HG02885 (cell line): ENCODE measurements at regions not wholly inside any gene's neighbourhood (a gene's known extent, or its start where the extent isn't known, plus 50 kb on each side); places are given as distances from the start of the nearest gene placed in this dataset.

Experiments
- ATAC-seq: cut with Tn5 transposase; IDR thresholded peaks from one replicate; pipeline ENCODE4 v1.9.1; 2021; ENCODE audit warnings: mild to moderate bottlenecking; ENCODE audit not compliant: unreplicated experiment, poor library complexity

- no peak for ATAC-seq
Measured at GRCh38 chr1:239322369-239322768, 64.0 kb upstream of the CHRM3 start.

GRCh38 chr1:239321877-239322276, 64.5 kb upstream of the CHRM3 start:
- no peak for ATAC-seq

GRCh38 chr1:239317948-239318347, 68.4 kb upstream of the CHRM3 start:
- no peak for ATAC-seq

- ATAC-seq: no peak
Measured at GRCh38 chr1:239315631-239316217, 70.6 kb upstream of the CHRM3 start.

GRCh38 chr1:239311331-239311730, 75.0 kb upstream of the CHRM3 start:
- no peak for ATAC-seq

- peak; percentile 75 for ATAC-seq
Measured at GRCh38 chr1:239308701-239309333, 77.6 kb upstream of the CHRM3 start.

- ATAC-seq: no peak
Measured at GRCh38 chr1:239307886-239308285, 78.5 kb upstream of the CHRM3 start.

GRCh38 chr1:239306426-239306825, 79.9 kb upstream of the CHRM3 start:
- ATAC-seq: no peak

- ATAC-seq: no peak
Measured at GRCh38 chr1:239303289-239303688, 83.1 kb upstream of the CHRM3 start.

GRCh38 chr1:239302696-239303095, 83.7 kb upstream of the CHRM3 start:
- no peak for ATAC-seq

GRCh38 chr1:239301251-239301650, 85.1 kb upstream of the CHRM3 start:
- ATAC-seq: no peak

GRCh38 chr1:239297910-239298309, 88.5 kb upstream of the CHRM3 start:
- ATAC-seq: no peak

- ATAC-seq: no peak
Measured at GRCh38 chr1:239293350-239294110, 92.8 kb upstream of the CHRM3 start.

- ATAC-seq: no peak
Measured at GRCh38 chr1:239288820-239289554, 97.4 kb upstream of the CHRM3 start.

GRCh38 chr1:239287296-239287695, 99.1 kb upstream of the CHRM3 start:
- no peak for ATAC-seq

GRCh38 chr1:239283216-239283615, 103.2 kb upstream of the CHRM3 start:
- ATAC-seq: no peak

- ATAC-seq: no peak
Measured at GRCh38 chr1:239282411-239282810, 104.0 kb upstream of the CHRM3 start.

- no peak for ATAC-seq
Measured at GRCh38 chr1:239276051-239276450, 110.3 kb upstream of the CHRM3 start.

- no peak for ATAC-seq
Measured at GRCh38 chr1:239274242-239274830, 112.0 kb upstream of the CHRM3 start.

- ATAC-seq: no peak
Measured at GRCh38 chr1:239270509-239270908, 115.9 kb upstream of the CHRM3 start.

- no peak for ATAC-seq
Measured at GRCh38 chr1:239269706-239270105, 116.7 kb upstream of the CHRM3 start.
